ENCODE measurements at regions not wholly inside any gene's neighbourhood (a gene's known extent, or its start where the extent isn't known, plus 50 kb on each side); places are given as distances from the start of the nearest gene placed in this dataset.
A peak's percentile ranks its signal among the peaks of the same experiment; 100 is the strongest.

GRCh38 chr20:43853918-43854317 is 60.7 kb upstream of the TOX2 start:
- TF ChIP-seq ZFX (IDR thresholded peaks at IDR 0.05): no peak
- TF ChIP-seq, protein P1, sequence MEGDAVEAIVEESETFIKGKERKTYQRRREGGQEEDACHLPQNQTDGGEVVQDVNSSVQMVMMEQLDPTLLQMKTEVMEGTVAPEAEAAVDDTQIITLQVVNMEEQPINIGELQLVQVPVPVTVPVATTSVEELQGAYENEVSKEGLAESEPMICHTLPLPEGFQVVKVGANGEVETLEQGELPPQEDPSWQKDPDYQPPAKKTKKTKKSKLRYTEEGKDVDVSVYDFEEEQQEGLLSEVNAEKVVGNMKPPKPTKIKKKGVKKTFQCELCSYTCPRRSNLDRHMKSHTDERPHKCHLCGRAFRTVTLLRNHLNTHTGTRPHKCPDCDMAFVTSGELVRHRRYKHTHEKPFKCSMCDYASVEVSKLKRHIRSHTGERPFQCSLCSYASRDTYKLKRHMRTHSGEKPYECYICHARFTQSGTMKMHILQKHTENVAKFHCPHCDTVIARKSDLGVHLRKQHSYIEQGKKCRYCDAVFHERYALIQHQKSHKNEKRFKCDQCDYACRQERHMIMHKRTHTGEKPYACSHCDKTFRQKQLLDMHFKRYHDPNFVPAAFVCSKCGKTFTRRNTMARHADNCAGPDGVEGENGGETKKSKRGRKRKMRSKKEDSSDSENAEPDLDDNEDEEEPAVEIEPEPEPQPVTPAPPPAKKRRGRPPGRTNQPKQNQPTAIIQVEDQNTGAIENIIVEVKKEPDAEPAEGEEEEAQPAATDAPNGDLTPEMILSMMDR (conservative IDR thresholded peaks at IDR 0.05): no peak
- no peak overlapping the region for H3K27ac ChIP-seq

- TF ChIP-seq, protein P1 (conservative IDR thresholded peaks at IDR 0.05): no peak
- no peak for TF ChIP-seq ZFX (IDR thresholded peaks at IDR 0.05)
- H3K27ac ChIP-seq: no peak overlapping the region
Measured at GRCh38 chr20:43853174-43853803, 61.4 kb upstream of the TOX2 start.

GRCh38 chr20:43849496-43850186 is 65.0 kb upstream of the TOX2 start:
- peak; percentile 87 for TF ChIP-seq ZFX (IDR thresholded peaks at IDR 0.05)
- TF ChIP-seq, protein P1 (conservative IDR thresholded peaks at IDR 0.05): no peak
- peak overlapping the region; percentile 89 for H3K27ac ChIP-seq

GRCh38 chr20:43846516-43846905 is 68.1 kb upstream of the TOX2 start:
- H3K27ac ChIP-seq: no peak overlapping the region

DNA sequence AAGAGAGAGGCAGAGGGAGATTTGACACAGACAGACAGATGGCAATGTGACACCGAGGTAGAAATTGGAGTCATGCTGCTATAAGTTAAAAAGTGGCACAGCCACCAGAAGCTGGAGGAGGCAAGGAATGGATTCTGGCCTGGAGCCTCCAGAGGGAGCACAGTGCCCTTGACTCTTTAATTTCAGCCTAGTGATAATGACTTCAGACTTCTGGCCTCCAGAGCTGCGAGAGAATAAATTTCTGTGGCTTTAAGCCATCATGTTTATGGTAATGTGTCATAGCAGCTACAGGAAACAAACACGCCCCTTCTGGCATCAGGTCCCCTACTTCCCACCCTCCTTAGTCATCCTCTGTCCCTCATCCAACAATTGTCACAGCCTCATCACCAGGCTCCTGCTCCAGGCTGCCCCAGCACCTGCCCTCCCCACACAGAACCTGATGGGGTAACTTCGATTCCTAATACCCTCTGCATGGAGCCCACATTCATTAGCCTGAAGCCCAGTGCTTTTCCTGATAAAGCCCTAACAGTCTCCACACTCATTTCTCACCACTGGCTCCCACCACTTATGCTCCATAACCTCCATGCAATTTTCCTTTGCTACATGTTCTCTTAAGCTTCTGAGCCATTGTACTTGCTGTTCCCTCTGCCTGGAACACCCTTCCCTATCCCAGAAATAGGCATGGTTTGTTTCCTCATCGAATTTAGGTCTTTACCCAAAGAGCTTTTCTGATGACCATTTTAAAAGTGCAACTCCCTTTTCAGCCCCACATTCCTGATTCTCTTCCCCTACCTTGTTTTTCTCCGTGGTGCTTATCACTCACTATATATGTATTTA is 69.7 kb upstream of the TOX2 start:
- TF ChIP-seq, protein P1 (conservative IDR thresholded peaks at IDR 0.05): no peak
- TF ChIP-seq ZFX (IDR thresholded peaks at IDR 0.05): no peak
- no peak overlapping the region for H3K27ac ChIP-seq

More at GRCh38 chr20:43846516-43846905, 68.1 kb upstream of the TOX2 start:
- no peak for TF ChIP-seq ZFX (IDR thresholded peaks at IDR 0.05)
- TF ChIP-seq, protein P1 (conservative IDR thresholded peaks at IDR 0.05): no peak

DNA sequence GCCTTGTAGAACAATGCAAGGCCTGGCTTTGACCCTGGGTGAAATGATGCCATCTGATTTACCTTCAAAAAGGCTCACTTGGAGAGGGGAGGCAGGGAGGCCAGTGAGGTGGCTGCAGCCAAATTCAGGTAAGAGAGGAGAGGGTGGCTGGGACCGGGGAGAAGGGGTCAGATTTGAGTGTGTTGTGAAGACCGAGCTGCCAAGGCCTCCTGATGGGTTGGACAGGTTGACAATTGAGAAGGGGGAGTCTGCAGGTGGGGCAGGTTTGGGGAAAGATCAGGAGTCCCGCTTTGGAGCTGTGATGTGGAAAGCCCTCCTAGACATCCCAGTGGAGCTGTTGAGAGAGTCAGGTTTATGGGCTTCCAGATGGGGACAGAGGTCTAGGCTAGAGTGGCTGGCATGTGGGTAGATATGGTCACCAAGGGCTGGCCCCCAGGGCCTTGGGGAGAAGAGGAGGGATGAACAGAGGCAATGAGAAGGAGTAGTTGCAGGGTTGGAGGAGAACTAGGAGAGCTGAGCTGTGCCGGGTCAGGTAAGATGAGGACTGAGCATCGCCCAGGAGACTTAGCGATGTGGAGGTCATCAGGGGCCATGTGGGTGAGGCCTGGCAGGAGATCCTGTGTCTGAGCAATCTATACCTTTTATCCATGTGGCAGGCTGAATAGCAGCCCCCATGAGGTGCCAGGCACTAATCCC is 70.5 kb upstream of the TOX2 start:
- H3K27ac ChIP-seq: no peak overlapping the region
- no peak for TF ChIP-seq ZFX (IDR thresholded peaks at IDR 0.05)
- TF ChIP-seq, protein P1 (conservative IDR thresholded peaks at IDR 0.05): no peak

All from C4-2B (cell line).